ENCODE measurements at regions not wholly inside any gene's neighbourhood (a gene's known extent, or its start where the extent isn't known, plus 50 kb on each side); places are given as distances from the start of the nearest gene placed in this dataset.
A peak's percentile ranks its signal among the peaks of the same experiment; 100 is the strongest.

GRCh38 chr1:38221006-38221649 is 174.5 kb upstream of the POU3F1 start:
- TF ChIP-seq CTCF (IDR thresholded peaks at IDR 0.05; ENCODE audit: insufficient read depth, low read depth, low read length, missing control alignments), result no peak
- H3K4me3 ChIP-seq (ENCODE audit: low read depth, low read length), result no peak overlapping the region
- no peak for DNase-seq (ENCODE audit: low read depth)

GRCh38 chr1:38217316-38217715 is 170.7 kb upstream of the POU3F1 start:
- no peak for TF ChIP-seq CTCF (IDR thresholded peaks at IDR 0.05; ENCODE audit: insufficient read depth, low read depth, low read length, missing control alignments)
- H3K4me3 ChIP-seq (ENCODE audit: low read depth, low read length), result no peak overlapping the region
- no peak for DNase-seq (ENCODE audit: low read depth)

GRCh38 chr1:38213646-38214434 is 167.2 kb upstream of the POU3F1 start:
- peak; percentile 12 for DNase-seq (ENCODE audit: low read depth)
- no peak for TF ChIP-seq CTCF (IDR thresholded peaks at IDR 0.05; ENCODE audit: insufficient read depth, low read depth, low read length, missing control alignments)
- H3K4me3 ChIP-seq (ENCODE audit: low read depth, low read length), result no peak overlapping the region

GRCh38 chr1:38210895-38211177 is 164.2 kb upstream of the POU3F1 start:
- no peak for DNase-seq (ENCODE audit: low read depth)
- H3K4me3 ChIP-seq (ENCODE audit: low read depth, low read length), result no peak overlapping the region
- no peak for TF ChIP-seq CTCF (IDR thresholded peaks at IDR 0.05; ENCODE audit: insufficient read depth, low read depth, low read length, missing control alignments)

- no peak overlapping the region for H3K4me3 ChIP-seq (ENCODE audit: low read depth, low read length)
- no peak for DNase-seq (ENCODE audit: low read depth)
- TF ChIP-seq CTCF (IDR thresholded peaks at IDR 0.05; ENCODE audit: insufficient read depth, low read depth, low read length, missing control alignments), result no peak
Measured at GRCh38 chr1:38210021-38210894, 163.7 kb upstream of the POU3F1 start.

GRCh38 chr1:38208716-38209632 is 162.4 kb upstream of the POU3F1 start:
- H3K4me3 ChIP-seq (ENCODE audit: low read depth, low read length), result no peak overlapping the region
- no peak for TF ChIP-seq CTCF (IDR thresholded peaks at IDR 0.05; ENCODE audit: insufficient read depth, low read depth, low read length, missing control alignments)
- DNase-seq (ENCODE audit: low read depth), result peak; percentile 63

Data from GM12865 (cell line).